ENCODE measurements at regions not wholly inside any gene's neighbourhood (a gene's known extent, or its start where the extent isn't known, plus 50 kb on each side); places are given as distances from the start of the nearest gene placed in this dataset.

GRCh38 chr2:177314722-177315264 is 50.3 kb upstream of the NFE2L2 start:
- DNase-seq (ENCODE audit: low spot score in 2 of 2, unreplicated experiment in 2 of 2), result no peak
- no peak for TF ChIP-seq CTCF (IDR thresholded peaks at IDR 0.05; ENCODE audit: unreplicated experiment)
- Mint-ChIP-seq H3K4me1 (peaks cover 3% of the 10 kb centered on the region), H3K9me3 (peaks cover 7% of the 10 kb centered on the region), H3K27ac (no peak overlapping the region), H3K36me3 (peaks cover 3% of the 10 kb centered on the region), H3K4me3 (no peak overlapping the region), H3K27me3 (ENCODE audit: low read depth) (no peaks in the 10 kb centered on the region)

- no peak overlapping the region for H3K27ac Mint-ChIP-seq
- H3K4me1 Mint-ChIP-seq, result peaks cover 3% of the 10 kb centered on the region
- peaks cover 3% of the 10 kb centered on the region for H3K36me3 Mint-ChIP-seq
- no peaks in the 10 kb centered on the region for H3K27me3 Mint-ChIP-seq (ENCODE audit: low read depth)
- DNase-seq (ENCODE audit: low spot score in 2 of 2, unreplicated experiment in 2 of 2), result no peak
- TF ChIP-seq CTCF (IDR thresholded peaks at IDR 0.05; ENCODE audit: unreplicated experiment), result no peak
- H3K9me3 Mint-ChIP-seq, result peaks cover 7% of the 10 kb centered on the region
- no peak overlapping the region for H3K4me3 Mint-ChIP-seq
These were observed 50.8 kb upstream of the NFE2L2 start for GRCh38 chr2:177315364-177315763.

GRCh38 chr2:177316756-177317155 is 52.2 kb upstream of the NFE2L2 start:
- Mint-ChIP-seq H3K27ac (no peak overlapping the region), H3K27me3 (ENCODE audit: low read depth) (no peaks in the 10 kb centered on the region), H3K9me3 (peaks cover 7% of the 10 kb centered on the region), H3K36me3 (peaks cover 5% of the 10 kb centered on the region), H3K4me3 (no peak overlapping the region), H3K4me1 (peaks cover 3% of the 10 kb centered on the region)
- no peak for TF ChIP-seq CTCF (IDR thresholded peaks at IDR 0.05; ENCODE audit: unreplicated experiment)
- no peak for DNase-seq (ENCODE audit: low spot score in 2 of 2, unreplicated experiment in 2 of 2)

GRCh38 chr2:177317443-177317842 is 52.9 kb upstream of the NFE2L2 start:
- H3K36me3 Mint-ChIP-seq, result peaks cover 5% of the 10 kb centered on the region
- peak; percentile 25 for TF ChIP-seq CTCF (IDR thresholded peaks at IDR 0.05; ENCODE audit: unreplicated experiment)
- DNase-seq (ENCODE audit: low spot score in 2 of 2, unreplicated experiment in 2 of 2), result no peak
- H3K4me3 Mint-ChIP-seq, result no peak overlapping the region
- peaks cover 4% of the 10 kb centered on the region for H3K4me1 Mint-ChIP-seq
- H3K9me3 Mint-ChIP-seq, result peaks cover 3% of the 10 kb centered on the region
- H3K27ac Mint-ChIP-seq, result no peak overlapping the region
- no peaks in the 10 kb centered on the region for H3K27me3 Mint-ChIP-seq (ENCODE audit: low read depth)

- Mint-ChIP-seq H3K27me3 (ENCODE audit: low read depth) (no peaks in the 10 kb centered on the region), H3K36me3 (peaks cover 5% of the 10 kb centered on the region), H3K9me3 (peaks cover 3% of the 10 kb centered on the region), H3K27ac (no peak overlapping the region), H3K4me1 (peaks cover 9% of the 10 kb centered on the region), H3K4me3 (no peak overlapping the region)
- no peak for DNase-seq (ENCODE audit: low spot score in 2 of 2, unreplicated experiment in 2 of 2)
- no peak for TF ChIP-seq CTCF (IDR thresholded peaks at IDR 0.05; ENCODE audit: unreplicated experiment)
These were observed 53.3 kb upstream of the NFE2L2 start for GRCh38 chr2:177317857-177318256.

GRCh38 chr2:177318613-177319012 is 54.1 kb upstream of the NFE2L2 start:
- no peak overlapping the region for H3K4me3 Mint-ChIP-seq
- no peaks in the 10 kb centered on the region for H3K27me3 Mint-ChIP-seq (ENCODE audit: low read depth)
- peaks cover 12% of the 10 kb centered on the region for H3K4me1 Mint-ChIP-seq
- DNase-seq (ENCODE audit: low spot score in 2 of 2, unreplicated experiment in 2 of 2), result no peak
- peaks cover 5% of the 10 kb centered on the region for H3K36me3 Mint-ChIP-seq
- H3K27ac Mint-ChIP-seq, result no peak overlapping the region
- peaks cover 3% of the 10 kb centered on the region for H3K9me3 Mint-ChIP-seq
- no peak for TF ChIP-seq CTCF (IDR thresholded peaks at IDR 0.05; ENCODE audit: unreplicated experiment)

Measured in mesothelial cell of epicardium (in vitro differentiated cells).